RPMI7951 (cell line): ENCODE measurements at regions not wholly inside any gene's neighbourhood (a gene's known extent, or its start where the extent isn't known, plus 50 kb on each side); places are given as distances from the start of the nearest gene placed in this dataset.

Experiments used
- DNase-seq: peaks from one replicate; pipeline ENCODE4 v3.0.0-alpha.2; 2012; ENCODE audit warnings: low read depth

DNA sequence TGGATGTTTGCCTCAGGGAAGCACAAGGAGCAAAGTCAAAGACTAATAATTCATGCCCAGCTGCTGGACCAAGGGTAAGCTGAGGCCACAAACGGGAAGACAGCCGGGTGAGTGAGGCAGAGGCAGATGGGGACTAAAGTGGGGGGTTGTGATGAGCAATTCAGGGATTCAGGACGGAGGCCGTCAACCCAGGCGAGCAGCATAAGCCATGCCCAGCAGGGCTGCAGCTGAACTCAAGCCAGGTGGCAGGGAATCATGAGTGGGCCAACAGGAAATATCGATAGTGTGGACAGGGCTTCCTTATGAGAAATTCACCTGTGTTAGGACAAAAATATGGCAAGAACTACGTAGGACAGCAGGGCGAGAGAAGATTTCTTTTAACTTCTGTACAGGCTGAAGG lies 246.8 kb downstream of the CDC5L start:
- DNase-seq = no peak

DNA sequence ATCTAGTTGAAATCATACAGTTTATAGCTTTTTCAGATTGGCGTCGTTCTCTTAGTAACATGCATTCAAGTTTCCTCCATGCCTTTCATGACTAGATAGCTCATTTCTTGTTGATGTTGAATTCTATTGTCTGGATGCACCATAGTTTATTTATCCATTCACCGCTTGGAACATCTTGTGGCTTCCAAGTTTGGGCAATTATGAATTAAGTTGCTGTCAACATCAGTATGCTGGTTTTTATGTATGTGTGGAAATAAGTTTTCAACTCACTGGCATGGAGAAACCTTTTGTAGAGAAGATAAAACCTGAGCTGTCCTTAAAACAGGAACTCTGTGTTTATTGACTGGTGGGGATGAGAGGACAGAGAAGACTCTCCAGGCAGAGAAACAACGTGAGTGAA lies 248.0 kb downstream of the CDC5L start:
- no peak for DNase-seq

DNA sequence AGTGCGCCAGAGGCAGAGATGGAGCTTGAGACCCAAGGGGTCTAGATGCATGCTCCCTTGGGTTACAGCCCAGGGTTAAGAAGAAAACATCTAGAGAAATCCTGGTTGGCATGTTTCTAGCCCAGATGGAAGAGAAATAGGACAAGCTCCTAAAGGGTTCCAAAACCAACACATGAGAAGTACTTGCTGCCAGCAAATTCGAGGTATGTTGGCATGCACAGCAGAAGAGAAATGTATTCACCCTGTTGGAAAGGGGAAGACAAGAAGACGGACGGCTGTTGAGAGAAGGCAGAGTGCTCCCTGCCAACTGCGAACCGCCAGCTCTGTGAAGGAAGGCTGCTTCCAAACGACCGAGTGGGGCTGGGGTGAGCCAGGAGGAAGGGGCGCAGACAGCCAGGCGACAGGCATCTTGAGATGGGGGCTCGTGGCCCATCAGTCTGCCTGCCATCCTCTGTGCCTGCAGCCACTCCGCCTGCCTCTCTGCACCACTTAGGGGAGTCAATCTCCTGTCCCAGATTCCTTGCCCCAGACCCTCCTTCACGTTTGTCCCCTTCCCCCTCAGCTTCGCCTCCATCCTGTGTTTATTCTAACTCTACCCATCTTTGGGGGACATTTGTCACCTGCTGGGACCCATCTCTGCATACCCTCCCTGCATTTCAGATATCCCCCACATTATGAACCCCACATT lies 249.2 kb downstream of the CDC5L start:
- no peak for DNase-seq

DNA sequence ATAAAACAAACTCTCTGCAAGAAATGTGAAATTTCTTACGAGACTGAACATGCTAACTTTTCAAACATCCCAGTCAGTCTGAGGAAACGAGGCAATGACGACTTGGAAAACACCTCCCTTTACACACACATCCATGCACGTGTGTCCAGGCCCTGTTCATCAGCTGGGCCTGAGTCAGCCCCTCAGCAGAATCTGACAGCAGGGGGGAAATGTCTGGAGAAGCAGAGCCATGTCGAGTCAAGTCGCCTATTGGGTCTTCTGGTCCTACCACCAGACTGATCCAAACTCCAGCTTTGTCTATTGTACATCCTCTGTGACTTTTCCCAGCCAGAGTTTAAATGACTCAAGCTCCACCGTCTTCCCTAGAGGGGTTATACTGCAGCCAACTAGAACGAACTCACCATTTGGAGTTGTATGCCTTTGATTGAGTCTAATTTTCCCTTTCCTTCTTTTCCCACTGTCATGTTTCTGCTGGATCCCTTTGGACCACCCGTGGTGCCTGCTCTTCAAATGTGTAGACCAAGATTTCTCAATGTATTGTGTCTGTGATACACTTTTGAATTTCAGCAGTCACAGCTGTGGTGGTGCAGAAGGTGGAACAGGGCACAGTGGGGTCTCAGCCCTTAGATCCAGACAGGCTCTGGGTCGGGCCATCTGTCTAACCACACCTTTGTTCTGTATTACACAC lies 254.0 kb downstream of the CDC5L start:
- DNase-seq = peak; percentile 67

DNA sequence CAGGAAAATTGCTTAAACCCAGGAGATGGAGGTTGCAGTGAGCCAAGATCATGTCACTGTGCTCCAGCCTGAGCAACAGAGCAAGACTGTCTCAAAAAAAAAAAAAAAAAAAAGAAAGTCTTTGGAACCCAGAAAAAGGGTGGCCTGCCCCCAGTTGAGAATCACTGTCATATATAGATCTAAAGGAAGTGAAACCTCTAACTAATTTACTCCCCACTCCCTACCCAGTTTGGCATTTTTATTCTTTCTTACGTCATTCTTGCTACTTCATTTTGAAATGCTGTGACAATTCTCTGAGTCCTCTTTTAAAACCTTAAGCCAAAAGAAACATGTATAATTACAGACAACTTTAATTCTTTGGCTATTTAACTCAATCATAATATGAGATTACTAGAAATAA lies 254.8 kb downstream of the CDC5L start:
- DNase-seq = no peak

DNA sequence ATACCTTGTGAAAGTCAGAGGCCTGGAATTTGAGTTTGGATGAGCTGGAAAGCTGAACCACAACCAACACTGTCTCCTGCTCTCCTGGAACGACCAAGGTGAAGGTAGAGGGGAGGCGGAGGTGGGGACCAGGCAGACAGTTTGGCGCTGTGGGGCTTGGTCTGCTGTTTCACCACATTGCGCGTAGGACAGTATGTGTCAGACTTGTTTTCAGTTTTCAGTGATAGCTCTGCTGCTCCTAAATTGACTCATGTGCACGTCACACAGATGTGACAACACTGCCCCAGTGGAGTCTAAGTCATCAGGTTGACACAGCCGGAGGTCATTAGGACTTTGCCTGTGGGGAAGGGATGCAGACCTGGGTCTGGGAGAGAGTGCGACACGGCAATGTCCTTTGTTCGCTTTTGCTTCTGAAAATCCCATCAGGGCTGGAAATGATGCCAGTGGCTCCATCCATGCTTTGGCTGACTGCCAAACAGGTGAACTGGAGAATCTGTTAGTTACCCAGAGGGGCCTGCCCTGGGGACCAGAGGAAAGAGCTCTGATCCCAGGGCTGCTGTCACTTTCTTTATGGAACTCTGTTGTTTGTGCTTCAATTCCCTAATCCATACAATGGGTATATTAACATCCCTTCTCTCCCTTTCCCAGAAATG lies 255.5 kb downstream of the CDC5L start:
- peak; percentile 86 for DNase-seq

DNA sequence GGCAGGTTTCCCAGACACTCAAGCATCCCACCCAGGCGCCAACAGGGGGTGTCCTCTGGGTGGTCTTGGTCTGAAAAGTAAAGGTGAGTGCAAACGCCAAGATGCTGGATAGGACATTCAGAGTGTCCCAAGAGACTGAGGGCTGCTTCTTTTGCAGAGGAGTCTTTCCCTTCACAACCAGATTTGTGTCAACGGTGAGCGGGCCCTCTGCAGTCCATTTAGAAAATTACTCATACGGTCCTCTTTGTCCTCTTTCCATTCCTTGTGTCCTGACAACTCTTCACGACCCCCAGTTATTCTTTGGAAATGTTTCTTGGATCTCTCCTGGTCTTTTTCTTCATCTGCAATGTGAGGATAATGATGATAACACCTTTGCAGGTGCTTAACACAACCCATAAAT lies 257.8 kb downstream of the CDC5L start:
- DNase-seq = no peak

DNA sequence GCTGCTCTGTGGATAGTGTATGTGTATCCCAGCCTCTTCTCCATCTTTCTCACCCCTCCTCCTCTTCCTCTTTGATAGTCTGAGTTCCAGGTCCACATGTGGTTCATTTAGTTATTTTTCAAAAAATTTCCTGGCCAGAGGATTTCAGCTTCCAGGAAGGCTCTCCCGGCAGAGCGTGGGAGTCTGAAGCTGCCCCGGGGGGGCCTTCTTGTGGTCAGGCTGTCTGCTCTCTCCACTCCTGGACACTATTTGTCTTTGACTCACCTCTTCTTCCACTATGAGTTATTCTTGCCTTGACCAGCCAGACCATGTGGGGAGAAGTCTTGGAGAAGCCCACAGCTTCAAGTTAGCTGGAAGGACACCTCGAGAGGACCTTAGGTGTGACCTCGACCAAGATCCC lies 258.8 kb downstream of the CDC5L start:
- peak; percentile 89 for DNase-seq

DNA sequence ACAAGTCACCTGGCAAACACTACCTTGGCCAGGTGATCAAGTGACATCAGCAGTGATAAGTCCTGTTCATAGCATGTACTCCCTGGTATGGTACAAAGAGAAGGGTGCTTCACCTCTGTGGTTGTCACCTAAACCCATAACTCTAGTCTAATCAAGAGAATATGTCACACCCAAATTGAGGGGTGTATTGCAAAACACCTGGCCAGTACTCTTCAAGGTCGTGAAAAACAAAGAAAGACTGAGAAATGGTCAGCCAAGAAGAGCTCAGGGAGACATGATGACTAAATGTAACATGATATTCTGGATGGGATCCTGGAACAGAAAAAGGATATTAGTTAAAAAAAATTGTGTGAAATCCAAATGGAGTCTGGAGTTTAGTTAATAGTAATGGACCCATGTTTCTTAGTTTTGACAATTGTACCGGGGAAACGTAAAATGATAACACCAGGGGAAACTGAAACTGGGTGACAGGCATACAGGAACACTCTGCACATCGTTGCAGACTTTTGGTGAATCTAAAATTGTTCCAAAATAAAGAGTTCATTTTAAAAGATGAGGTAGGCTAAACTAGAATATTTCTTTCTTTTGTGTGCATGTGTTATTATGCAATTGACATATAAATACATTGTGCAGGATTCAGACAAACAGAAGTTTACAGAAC lies 262.0 kb downstream of the CDC5L start:
- peak; percentile 47 for DNase-seq

DNA sequence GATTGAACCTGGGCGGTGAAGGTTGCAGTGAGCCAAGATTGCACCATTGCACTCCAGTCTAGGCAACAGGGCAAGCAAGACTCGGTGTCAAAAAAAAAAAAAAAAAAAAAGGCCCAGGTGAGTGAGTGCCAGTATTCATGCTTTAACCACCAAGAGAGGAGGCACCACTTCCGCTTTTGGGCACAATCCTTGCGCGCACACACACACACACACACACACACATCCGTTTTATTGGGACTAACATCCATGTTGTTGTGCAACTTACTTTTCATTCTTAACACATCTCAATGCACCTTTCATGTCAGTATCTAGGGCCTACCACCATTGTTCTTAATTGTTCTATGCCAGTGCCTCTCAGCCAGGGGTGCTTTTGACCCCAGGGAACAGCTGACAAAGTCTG lies 263.0 kb downstream of the CDC5L start:
- DNase-seq = no peak

DNA sequence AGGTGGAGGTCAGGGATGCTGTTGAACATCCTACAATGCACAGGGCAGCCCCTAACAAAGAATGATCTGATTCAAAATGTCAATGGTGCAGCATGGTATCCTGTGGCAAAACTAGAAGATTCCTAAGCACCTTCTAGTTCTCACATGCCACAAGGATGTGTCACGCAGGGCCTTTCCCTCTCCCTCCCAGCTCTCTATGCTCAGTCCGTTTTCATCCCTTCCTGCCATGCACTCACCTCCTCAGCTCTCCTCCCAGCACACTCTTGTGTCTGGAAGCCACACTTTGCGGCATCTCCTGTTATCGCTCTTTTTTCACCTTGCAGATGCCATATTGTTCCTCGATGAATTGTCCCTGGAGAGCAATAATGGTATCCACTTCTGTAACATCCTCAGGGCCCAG lies 263.4 kb downstream of the CDC5L start:
- peak; percentile 78 for DNase-seq

DNA sequence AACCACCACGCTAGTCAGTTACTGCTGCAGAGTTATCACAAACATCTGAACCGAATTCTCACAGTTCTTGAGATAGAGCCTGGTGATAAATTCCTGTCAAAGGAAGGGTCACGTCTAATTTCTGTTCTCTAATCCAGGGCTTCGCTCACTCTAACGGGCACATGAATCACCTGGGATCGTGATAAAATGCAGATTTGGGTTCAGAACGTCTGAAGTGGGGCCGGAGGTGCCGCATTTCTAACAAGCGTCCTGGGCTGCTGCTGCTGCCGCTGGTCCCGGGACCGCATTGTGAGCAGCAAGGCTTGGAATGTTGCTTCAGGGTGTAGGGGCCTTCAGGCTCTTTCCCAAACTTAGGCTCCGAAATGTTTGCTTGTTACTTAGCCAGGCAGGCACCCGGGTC lies 264.1 kb downstream of the CDC5L start:
- no peak for DNase-seq

DNA sequence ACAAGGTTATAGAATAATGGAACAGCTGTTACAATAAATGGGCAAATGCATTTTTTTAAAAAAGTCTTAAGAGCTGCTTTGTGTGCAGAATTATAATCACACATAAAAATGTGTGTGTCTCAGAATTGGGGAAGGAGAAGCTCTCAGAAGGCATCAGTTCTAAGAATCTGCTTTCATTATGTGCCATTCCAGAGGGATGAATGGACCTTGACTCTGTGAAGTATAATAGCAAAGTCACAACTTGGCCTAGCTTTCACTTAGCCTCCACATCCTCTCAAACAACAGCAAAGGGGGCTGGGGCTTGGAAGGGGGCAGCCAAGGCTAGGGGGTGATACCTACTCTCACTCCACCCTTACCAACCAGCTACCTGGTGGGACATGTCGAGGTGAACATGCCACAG lies 265.0 kb downstream of the CDC5L start:
- no peak for DNase-seq

DNA sequence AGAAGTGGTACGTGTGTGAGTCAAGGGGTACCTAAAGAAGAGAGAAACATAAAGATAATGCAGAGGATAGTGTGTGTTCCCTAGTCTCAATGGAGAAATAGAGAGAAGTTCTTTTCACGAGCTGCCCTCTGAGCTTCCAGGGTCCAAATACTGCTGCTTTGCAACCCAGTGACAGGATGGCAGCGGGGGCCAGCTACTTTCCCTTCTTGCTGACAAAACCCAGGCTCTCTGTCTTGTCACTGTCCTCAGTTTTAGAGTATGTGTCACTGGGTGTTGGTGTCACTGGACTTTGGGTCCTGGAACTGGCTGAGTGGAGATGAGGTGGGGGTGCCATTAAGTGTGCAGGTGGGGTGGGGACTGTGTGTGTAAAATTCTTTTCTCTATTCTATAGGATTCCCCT lies 265.6 kb downstream of the CDC5L start:
- DNase-seq = no peak

DNA sequence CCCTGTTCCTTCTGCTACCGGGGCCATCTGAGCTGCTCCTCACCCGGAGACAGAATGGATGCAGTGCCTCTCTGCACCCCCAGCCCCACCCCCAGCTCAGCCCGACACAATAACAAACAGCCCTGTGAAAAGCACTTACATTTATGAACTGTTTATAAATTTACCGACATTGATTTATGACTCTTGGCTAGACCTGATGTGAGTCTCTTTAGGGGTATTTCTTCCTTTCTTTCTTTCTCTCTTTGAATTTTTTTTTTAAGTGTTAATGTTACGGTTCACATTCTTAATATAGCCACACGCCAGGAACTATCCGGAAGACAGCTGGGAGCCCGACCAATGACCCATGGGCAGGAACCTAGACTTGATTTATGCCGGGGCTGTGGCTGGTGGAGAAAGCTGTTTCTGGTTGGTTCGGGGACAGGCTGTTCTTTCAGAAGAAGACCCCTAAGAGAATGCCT lies 266.3 kb downstream of the CDC5L start:
- DNase-seq = peak; percentile 49

DNA sequence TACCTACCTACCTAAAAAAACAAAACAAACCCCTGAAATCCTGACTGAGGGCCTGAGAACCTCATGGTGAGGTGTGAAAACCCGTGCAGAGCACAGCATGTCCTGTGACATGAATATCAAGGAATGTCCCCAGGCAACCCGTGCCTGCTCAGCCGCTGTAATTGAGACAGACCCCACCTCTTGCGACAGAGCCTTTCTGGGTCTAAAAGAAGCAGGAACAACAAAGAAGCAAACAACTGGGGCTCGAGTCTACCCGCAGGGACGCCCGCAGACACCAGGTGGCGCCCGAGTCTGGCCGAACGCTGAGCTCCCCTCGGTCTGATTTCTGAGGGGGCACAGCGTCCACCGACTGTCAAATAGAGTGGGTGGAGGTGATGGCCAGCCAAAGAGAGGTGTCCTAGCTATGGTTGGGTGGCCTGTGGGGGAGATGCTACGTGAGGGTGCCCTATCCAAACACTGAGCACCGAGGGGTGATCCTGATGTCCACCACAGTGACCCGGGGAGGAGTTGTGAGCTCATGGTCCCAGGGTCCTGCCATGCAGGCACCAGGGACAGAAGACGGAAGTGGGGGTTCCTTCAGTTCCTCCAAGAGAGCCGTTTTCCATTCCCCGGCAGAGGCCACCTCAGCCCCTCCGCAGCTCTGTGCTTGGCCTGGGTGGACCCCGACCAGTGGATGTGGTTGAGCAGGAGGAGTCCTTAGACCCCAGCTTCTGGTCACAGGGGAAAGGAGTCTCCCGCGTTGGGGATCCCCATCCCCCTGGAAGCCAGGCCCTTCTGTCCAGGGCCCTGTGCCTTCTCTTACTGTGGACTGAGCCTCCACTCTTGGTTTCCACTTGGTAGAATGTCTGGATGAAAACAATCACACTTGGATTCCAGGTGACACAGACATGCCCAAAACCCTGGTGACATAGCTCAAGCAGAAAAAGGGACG lies 268.2 kb downstream of the CDC5L start:
- peak; percentile 63 for DNase-seq

DNA sequence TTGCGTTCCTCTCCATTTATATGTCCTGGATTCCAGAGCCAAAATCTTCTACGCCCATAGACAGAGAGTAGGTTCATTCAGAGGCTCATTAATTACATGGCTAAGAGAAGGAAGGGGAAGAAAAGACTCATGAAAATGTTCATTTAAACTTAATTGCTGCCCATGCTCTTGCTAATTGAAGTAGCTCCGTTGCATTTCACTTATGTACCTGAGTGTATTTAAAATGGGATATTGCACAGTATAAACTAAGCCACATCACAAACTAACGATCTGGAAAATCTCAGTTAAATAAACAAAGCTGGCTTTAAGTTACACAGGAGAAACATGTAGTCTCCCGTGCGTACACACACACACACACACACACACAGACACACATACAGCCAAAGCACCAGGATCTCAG lies 269.2 kb downstream of the CDC5L start:
- DNase-seq = no peak

DNA sequence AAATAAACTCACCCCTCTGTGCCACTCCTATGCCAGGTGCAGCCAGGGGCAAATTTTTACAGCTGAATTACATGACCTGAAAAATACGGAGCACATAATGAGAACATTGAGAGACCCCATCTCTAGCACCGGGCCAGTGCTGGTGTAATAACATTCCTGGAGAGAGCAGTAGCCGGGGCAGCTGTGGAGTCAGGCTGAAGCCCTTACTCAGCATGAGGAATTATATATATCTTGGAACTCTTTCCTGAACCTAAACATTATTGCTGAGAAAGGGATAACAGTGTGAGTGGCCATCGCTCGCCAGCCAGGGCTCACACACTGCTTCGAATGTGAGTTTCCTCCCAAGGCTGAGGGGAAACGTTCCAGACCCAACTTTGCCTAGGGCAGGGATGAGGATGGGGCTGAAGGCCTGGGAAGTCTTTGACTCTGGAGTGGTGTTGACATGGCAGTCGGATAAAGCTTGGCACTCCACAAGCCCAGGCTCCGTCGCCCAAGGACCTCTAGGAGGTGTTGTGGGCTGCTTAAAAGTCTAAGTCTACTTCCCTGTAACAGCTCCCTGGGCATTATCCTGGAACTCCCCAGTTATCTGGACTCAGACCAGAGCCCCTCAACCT lies 269.8 kb downstream of the CDC5L start:
- DNase-seq = no peak

DNA sequence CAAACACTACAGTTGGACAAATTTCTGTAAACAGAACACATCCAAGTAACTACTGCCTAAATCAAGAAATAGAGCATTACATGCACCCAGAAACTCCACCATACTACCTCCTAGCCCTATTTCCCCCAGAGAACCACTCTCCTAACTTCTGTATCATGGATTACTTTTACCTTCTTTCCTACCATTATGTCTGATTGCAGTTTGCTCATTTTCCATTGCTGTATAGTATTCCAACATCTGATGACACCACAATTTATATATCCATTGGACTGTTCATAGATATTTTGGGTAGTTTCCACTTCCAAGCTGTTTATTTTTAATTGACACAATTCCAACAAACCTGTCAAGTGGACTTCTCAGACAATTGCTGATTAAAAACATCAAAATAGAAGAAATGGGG lies 271.1 kb downstream of the CDC5L start:
- no peak for DNase-seq

DNA sequence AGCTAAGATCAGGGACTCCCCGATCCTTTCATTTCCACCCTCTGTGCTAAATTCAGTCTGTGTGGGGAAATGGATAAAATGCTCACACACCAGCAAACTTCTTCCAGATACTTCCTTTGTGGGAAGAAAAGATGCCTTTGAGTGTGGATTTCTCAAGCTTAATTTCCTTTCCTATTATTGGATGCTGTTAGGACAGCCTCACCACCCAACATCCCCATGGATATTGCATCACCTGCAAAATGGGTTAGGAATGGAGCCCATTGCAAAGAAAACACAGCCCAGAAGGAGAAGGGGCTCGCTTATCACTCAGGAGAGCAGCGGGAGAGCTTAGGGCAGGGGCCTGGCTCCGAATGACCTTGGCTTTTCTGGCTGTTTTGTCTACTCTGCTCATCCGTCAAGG lies 272.2 kb downstream of the CDC5L start:
- DNase-seq = no peak
